ENCODE measurements at regions not wholly inside any gene's neighbourhood (a gene's known extent, or its start where the extent isn't known, plus 50 kb on each side); places are given as distances from the start of the nearest gene placed in this dataset.

DNA sequence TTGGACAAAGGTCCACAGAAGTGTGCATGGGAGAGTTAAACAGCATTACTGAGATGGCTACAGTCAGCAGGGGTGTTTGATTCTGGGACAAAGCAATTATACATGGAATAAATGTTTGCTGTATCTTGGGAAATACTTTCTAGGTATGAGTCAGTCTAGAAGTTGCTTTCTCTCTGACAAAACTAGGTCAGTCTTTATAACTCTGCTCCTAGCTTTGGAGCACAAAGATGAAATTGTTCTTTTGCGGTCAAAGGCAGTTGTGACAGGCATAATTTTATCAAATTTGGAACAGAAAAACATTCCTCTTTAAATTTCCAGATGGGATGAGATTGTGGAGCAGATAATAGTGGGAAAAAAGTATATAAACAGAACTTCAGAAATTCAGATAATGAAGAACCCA lies 1045.4 kb upstream of the MIR17HG start:
- DNase-seq (ENCODE audit: low read depth in 1 of 2, low spot score in 1 of 2) = no peak
- Histone ChIP-seq H3K4me3 (replicated peaks; ENCODE audit: insufficient read depth, low read length) (no peak overlapping the region), H3K27ac (replicated peaks) (no peak overlapping the region), H3K27me3 (ENCODE audit: insufficient read depth, poor library complexity, severe bottlenecking) (no peaks in the 10 kb centered on the region)
- TF ChIP-seq SPI1 (IDR thresholded peaks at IDR 0.05; ENCODE audit: borderline replicate concordance, low read depth) (no peak), GABPA (IDR thresholded peaks at IDR 0.05; ENCODE audit: low read depth) (no peak), POLR2AphosphoS5 (IDR thresholded peaks at IDR 0.05; ENCODE audit: low read depth) (no peak)
- TF ChIP-seq, protein P1, sequence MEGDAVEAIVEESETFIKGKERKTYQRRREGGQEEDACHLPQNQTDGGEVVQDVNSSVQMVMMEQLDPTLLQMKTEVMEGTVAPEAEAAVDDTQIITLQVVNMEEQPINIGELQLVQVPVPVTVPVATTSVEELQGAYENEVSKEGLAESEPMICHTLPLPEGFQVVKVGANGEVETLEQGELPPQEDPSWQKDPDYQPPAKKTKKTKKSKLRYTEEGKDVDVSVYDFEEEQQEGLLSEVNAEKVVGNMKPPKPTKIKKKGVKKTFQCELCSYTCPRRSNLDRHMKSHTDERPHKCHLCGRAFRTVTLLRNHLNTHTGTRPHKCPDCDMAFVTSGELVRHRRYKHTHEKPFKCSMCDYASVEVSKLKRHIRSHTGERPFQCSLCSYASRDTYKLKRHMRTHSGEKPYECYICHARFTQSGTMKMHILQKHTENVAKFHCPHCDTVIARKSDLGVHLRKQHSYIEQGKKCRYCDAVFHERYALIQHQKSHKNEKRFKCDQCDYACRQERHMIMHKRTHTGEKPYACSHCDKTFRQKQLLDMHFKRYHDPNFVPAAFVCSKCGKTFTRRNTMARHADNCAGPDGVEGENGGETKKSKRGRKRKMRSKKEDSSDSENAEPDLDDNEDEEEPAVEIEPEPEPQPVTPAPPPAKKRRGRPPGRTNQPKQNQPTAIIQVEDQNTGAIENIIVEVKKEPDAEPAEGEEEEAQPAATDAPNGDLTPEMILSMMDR (IDR thresholded peaks at IDR 0.05; ENCODE audit: insufficient read depth, low read length) = no peak
- TF ChIP-seq, protein P2, sequence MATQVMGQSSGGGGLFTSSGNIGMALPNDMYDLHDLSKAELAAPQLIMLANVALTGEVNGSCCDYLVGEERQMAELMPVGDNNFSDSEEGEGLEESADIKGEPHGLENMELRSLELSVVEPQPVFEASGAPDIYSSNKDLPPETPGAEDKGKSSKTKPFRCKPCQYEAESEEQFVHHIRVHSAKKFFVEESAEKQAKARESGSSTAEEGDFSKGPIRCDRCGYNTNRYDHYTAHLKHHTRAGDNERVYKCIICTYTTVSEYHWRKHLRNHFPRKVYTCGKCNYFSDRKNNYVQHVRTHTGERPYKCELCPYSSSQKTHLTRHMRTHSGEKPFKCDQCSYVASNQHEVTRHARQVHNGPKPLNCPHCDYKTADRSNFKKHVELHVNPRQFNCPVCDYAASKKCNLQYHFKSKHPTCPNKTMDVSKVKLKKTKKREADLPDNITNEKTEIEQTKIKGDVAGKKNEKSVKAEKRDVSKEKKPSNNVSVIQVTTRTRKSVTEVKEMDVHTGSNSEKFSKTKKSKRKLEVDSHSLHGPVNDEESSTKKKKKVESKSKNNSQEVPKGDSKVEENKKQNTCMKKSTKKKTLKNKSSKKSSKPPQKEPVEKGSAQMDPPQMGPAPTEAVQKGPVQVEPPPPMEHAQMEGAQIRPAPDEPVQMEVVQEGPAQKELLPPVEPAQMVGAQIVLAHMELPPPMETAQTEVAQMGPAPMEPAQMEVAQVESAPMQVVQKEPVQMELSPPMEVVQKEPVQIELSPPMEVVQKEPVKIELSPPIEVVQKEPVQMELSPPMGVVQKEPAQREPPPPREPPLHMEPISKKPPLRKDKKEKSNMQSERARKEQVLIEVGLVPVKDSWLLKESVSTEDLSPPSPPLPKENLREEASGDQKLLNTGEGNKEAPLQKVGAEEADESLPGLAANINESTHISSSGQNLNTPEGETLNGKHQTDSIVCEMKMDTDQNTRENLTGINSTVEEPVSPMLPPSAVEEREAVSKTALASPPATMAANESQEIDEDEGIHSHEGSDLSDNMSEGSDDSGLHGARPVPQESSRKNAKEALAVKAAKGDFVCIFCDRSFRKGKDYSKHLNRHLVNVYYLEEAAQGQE (IDR thresholded peaks at IDR 0.05; ENCODE audit: insufficient replicate concordance, low read depth) = no peak

DNA sequence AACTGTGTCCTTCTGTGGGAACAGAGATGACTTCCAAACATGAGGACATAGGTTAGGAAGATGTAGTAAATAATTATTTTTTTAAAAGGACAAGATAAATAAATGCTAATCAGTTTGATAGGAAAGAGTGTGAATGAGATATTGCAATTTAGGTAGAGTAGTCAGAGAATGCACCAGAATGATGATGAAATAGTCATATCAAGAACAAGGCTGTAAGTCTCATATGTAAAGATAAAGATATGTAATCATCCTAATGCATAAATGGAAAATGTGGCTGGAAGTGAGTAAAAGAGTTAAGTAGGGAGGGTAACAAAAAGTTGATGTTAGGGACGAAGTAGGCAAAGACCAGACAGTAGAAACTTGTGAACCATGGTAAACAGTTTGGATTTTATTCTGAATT lies 1041.7 kb upstream of the MIR17HG start:
- no peaks in the 10 kb centered on the region for H3K27me3 ChIP-seq (ENCODE audit: insufficient read depth, poor library complexity, severe bottlenecking)
- no peak for TF ChIP-seq POLR2AphosphoS5 (IDR thresholded peaks at IDR 0.05; ENCODE audit: low read depth)
- TF ChIP-seq SPI1 (IDR thresholded peaks at IDR 0.05; ENCODE audit: borderline replicate concordance, low read depth) = no peak
- TF ChIP-seq GABPA (IDR thresholded peaks at IDR 0.05; ENCODE audit: low read depth) = no peak
- TF ChIP-seq, protein P1 (IDR thresholded peaks at IDR 0.05; ENCODE audit: insufficient read depth, low read length) = no peak
- TF ChIP-seq, protein P2 (IDR thresholded peaks at IDR 0.05; ENCODE audit: insufficient replicate concordance, low read depth) = no peak
- no peak for DNase-seq (ENCODE audit: low read depth in 1 of 2, low spot score in 1 of 2)
- no peak overlapping the region for H3K27ac ChIP-seq (replicated peaks)
- H3K4me3 ChIP-seq (replicated peaks; ENCODE audit: insufficient read depth, low read length) = no peak overlapping the region

DNA sequence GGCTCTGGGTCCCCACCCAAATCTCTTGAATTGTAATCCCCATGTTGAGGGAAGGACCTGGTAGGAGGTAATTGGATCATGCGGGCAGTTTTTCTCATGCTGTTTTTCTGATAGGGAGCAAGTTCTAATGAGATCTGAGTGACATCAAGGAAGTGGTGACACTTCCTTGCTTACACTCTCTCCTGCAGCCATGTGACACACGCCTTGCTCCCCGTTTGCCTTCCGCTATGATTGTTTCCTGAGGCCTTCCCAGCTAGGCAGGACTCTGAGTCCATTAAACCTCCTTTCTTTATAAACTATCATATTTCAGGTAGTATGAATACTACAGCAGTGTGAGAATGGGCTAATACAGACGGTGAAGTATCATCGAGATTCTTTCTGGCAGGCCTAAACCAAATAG lies 1040.4 kb upstream of the MIR17HG start:
- TF ChIP-seq, protein P2 (IDR thresholded peaks at IDR 0.05; ENCODE audit: insufficient replicate concordance, low read depth) = no peak
- TF ChIP-seq, protein P1 (IDR thresholded peaks at IDR 0.05; ENCODE audit: insufficient read depth, low read length) = no peak
- TF ChIP-seq SPI1 (IDR thresholded peaks at IDR 0.05; ENCODE audit: borderline replicate concordance, low read depth) (no peak), POLR2AphosphoS5 (IDR thresholded peaks at IDR 0.05; ENCODE audit: low read depth) (no peak), GABPA (IDR thresholded peaks at IDR 0.05; ENCODE audit: low read depth) (no peak)
- DNase-seq (ENCODE audit: low read depth in 1 of 2, low spot score in 1 of 2) = no peak
- Histone ChIP-seq H3K27ac (replicated peaks) (no peak overlapping the region), H3K4me3 (replicated peaks; ENCODE audit: insufficient read depth, low read length) (no peak overlapping the region), H3K27me3 (ENCODE audit: insufficient read depth, poor library complexity, severe bottlenecking) (no peaks in the 10 kb centered on the region)
